Testis (tissue), 2 donors: ENCODE measurements at regions not wholly inside any gene's neighbourhood (a gene's known extent, or its start where the extent isn't known, plus 50 kb on each side); places are given as distances from the start of the nearest gene placed in this dataset.

Experiments
- DNase-seq: peaks from one replicate; pipeline ENCODE4 v3.0.0-alpha.2; 2019
- H3K27ac ChIP-seq, 2 donors: fragments of 200-600 bp; sonication (generic); one replicate each; pipeline ENCODE4 v1.5.1; 2019
- H3K27me3 ChIP-seq: fragments of 200-600 bp; sonication (generic); one replicate; pipeline ENCODE4 v1.5.1; 2019
- H3K36me3 ChIP-seq: fragments of 200-600 bp; sonication (generic); one replicate; pipeline ENCODE4 v1.5.1; 2017; ENCODE audit warnings: low read depth; ENCODE audit errors: missing control alignments
- H3K4me1 ChIP-seq: fragments of 200-600 bp; sonication (generic); one replicate; pipeline ENCODE4 v1.5.1; 2019
- H3K4me3 ChIP-seq, 2 donors: fragments of 200-600 bp; sonication (generic); one replicate each; pipeline ENCODE4 v1.5.1; 2017 to 2019
- H3K9me3 ChIP-seq: fragments of 200-600 bp; sonication (generic); one replicate; pipeline ENCODE4 v1.5.1; 2017
- POLR2A ChIP-seq: fragments of 450-650 bp; IDR thresholded peaks from one replicate; pipeline ENCODE4 v1.6.1; 2017; ENCODE audit warnings: antibody characterized with exemption, mild to moderate bottlenecking, moderate library complexity
- WGBS, 2 donors: methylation state at CpG; one replicate each; pipeline ENCODE4 v1.1.5; 2018; 5-methylcytosine and 5-hydroxymethylcytosine counted together
- intact Hi-C: fragments of 100-400 bp; cut with DNase I; formaldehyde crosslinking; loops from one replicate; pipeline ENCODE4 v1.15.1; 2023; ENCODE audit warnings: low total_unique reads
- TF ChIP-seq, protein P1 (sequence below), 3 experiments: fragments of 450-650 bp in 2 of 3; fragments of 200-600 bp in 1 of 3; sonication (generic) in 1 of 3; IDR thresholded peaks; one replicate each; pipeline ENCODE4 v1.5.1; 2016 to 2019; ENCODE audit warnings: antibody characterized with exemption in 3 of 3, mild to moderate bottlenecking in 2 of 3, moderate library complexity in 1 of 3

GRCh38 chr3:161599697-161600096 lies 103.1 kb downstream of the OTOL1 start:
- DNase-seq, result no peak
- H3K27ac ChIP-seq, result no peak overlapping the region
- no peaks in the 10 kb centered on the region for H3K27me3 ChIP-seq
- no peaks in the 10 kb centered on the region for H3K36me3 ChIP-seq
- TF ChIP-seq, protein P1, sequence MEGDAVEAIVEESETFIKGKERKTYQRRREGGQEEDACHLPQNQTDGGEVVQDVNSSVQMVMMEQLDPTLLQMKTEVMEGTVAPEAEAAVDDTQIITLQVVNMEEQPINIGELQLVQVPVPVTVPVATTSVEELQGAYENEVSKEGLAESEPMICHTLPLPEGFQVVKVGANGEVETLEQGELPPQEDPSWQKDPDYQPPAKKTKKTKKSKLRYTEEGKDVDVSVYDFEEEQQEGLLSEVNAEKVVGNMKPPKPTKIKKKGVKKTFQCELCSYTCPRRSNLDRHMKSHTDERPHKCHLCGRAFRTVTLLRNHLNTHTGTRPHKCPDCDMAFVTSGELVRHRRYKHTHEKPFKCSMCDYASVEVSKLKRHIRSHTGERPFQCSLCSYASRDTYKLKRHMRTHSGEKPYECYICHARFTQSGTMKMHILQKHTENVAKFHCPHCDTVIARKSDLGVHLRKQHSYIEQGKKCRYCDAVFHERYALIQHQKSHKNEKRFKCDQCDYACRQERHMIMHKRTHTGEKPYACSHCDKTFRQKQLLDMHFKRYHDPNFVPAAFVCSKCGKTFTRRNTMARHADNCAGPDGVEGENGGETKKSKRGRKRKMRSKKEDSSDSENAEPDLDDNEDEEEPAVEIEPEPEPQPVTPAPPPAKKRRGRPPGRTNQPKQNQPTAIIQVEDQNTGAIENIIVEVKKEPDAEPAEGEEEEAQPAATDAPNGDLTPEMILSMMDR (IDR thresholded peaks at IDR 0.05), result no peak
- no peak for TF ChIP-seq POLR2A
- H3K9me3 ChIP-seq, result no peaks in the 10 kb centered on the region
- H3K4me3 ChIP-seq, result no peak overlapping the region
- WGBS, 2 donors, result 62 to 78% methylated on average over 1 of the region's 1 CpG
- intact Hi-C loops, result no loop called here
- no peaks in the 10 kb centered on the region for H3K4me1 ChIP-seq

DNA sequence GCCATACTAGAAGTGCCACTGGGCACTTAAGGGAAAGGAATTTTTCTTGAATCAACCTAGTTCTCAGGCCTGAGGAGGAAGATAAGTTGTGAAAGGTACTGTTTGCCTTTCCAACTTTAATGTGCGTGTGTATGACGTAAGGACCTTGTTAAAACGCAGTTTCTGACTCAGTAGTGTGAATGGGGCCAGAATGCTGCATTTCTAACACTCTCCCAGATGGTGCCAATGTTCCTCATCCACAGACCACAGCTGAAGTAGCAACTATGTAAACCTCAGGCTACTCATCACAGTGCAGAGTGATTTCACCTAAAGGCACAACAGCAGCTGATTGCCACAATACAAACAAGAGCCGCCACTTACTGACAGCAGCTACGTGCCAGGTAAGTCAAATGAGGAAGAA lies 103.6 kb downstream of the OTOL1 start:
- DNase-seq, result no peak
- Histone ChIP-seq H3K4me3 (no peak overlapping the region), H3K9me3 (no peaks in the 10 kb centered on the region), H3K4me1 (no peaks in the 10 kb centered on the region), H3K36me3 (no peaks in the 10 kb centered on the region), H3K27ac (no peak overlapping the region), H3K27me3 (no peaks in the 10 kb centered on the region)
- TF ChIP-seq, protein P1 (IDR thresholded peaks at IDR 0.05), result no peak
- no peak for TF ChIP-seq POLR2A
- 80 to 91% methylated on average over 5 of the region's 5 CpGs for WGBS, 2 donors
- intact Hi-C loops, result no loop called here

GRCh38 chr3:161602475-161602874 lies 105.9 kb downstream of the OTOL1 start:
- WGBS, 2 donors, result 88 to 90% methylated on average over 1 of the region's 1 CpG
- H3K4me3 ChIP-seq, result no peak overlapping the region
- no peak for TF ChIP-seq POLR2A
- TF ChIP-seq, protein P1 (IDR thresholded peaks at IDR 0.05), result no peak

GRCh38 chr3:161602918-161603317 lies 106.3 kb downstream of the OTOL1 start:
- no peak overlapping the region for H3K4me3 ChIP-seq
- intact Hi-C loops, result no loop called here
- no peak for DNase-seq
- no peak overlapping the region for H3K27ac ChIP-seq
- H3K9me3 ChIP-seq, result no peaks in the 10 kb centered on the region
- no peaks in the 10 kb centered on the region for H3K27me3 ChIP-seq
- no peaks in the 10 kb centered on the region for H3K36me3 ChIP-seq
- no peaks in the 10 kb centered on the region for H3K4me1 ChIP-seq
- no peak for TF ChIP-seq POLR2A
- TF ChIP-seq, protein P1 (IDR thresholded peaks at IDR 0.05), result no peak

More at GRCh38 chr3:161602475-161602874, 105.9 kb downstream of the OTOL1 start:
- Histone ChIP-seq H3K9me3 (no peaks in the 10 kb centered on the region), H3K27me3 (no peaks in the 10 kb centered on the region), H3K36me3 (no peaks in the 10 kb centered on the region), H3K27ac (no peak overlapping the region), H3K4me1 (no peaks in the 10 kb centered on the region)
- DNase-seq, result no peak
- intact Hi-C loops, result no loop called here

DNA sequence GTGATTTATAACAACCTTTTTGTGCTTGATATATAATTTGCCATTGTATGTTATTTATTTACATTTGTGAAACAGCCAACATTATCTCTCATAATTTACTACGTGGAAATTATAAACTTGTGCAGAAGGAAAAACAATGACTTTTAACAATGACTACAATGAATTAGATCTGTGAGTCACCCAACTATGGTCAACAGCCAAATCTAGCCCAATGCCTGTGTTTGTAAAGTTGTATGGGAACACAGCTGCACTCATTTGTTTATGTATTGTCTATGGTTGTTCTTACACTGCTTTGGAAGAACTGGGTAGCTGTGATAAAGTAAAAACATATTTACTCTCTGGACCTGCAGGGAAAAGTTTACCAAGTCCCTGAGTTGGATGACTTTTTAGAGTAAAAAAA lies 110.4 kb downstream of the OTOL1 start:
- H3K27ac ChIP-seq, result no peak overlapping the region
- no peaks in the 10 kb centered on the region for H3K9me3 ChIP-seq
- intact Hi-C loops, result no loop called here
- no peaks in the 10 kb centered on the region for H3K27me3 ChIP-seq
- TF ChIP-seq, protein P1 (IDR thresholded peaks at IDR 0.05), result no peak
- TF ChIP-seq POLR2A, result no peak
- WGBS, 2 donors, result 70 to 71% methylated on average over 1 of the region's 1 CpG
- H3K4me3 ChIP-seq, result no peak overlapping the region
- no peaks in the 10 kb centered on the region for H3K36me3 ChIP-seq
- DNase-seq, result no peak
- H3K4me1 ChIP-seq, result no peaks in the 10 kb centered on the region
